Endodermal cell (in vitro differentiated cells): ENCODE measurements at regions not wholly inside any gene's neighbourhood (a gene's known extent, or its start where the extent isn't known, plus 50 kb on each side); places are given as distances from the start of the nearest gene placed in this dataset.

ENCODE experiments used
- DNase-seq: peaks from one replicate; pipeline ENCODE4 v3.0.0-alpha.2; 2017
- H3K27ac ChIP-seq: 2 replicates; pipeline ENCODE4 v1.5.1; 2013; ENCODE audit warnings: mild to moderate bottlenecking, low read depth, low read length, moderate library complexity
- H3K27me3 ChIP-seq: 2 replicates; pipeline ENCODE4 v1.6.1; 2013; ENCODE audit warnings: mild to moderate bottlenecking, low read length, moderate library complexity; ENCODE audit not compliant: insufficient read depth, control insufficient read depth, poor library complexity, severe bottlenecking
- H3K36me3 ChIP-seq: 2 replicates; pipeline ENCODE4 v1.7.0; 2013; ENCODE audit warnings: mild to moderate bottlenecking, low read length, moderate library complexity; ENCODE audit not compliant: control insufficient read depth, insufficient read depth
- H3K4me1 ChIP-seq: one replicate; pipeline ENCODE4 v1.7.0; 2013; ENCODE audit warnings: low read length; ENCODE audit not compliant: control insufficient read depth, insufficient read depth
- H3K4me3 ChIP-seq: 2 replicates; pipeline ENCODE4 v1.5.1; 2013; ENCODE audit warnings: mild to moderate bottlenecking, low read length, moderate library complexity
- H3K9ac ChIP-seq: 2 replicates; pipeline ENCODE4 v1.6.1; 2013; ENCODE audit warnings: mild to moderate bottlenecking, low read length, moderate library complexity; ENCODE audit not compliant: poor library complexity, severe bottlenecking; ENCODE audit errors: extremely low read depth
- H3K9me3 ChIP-seq: 2 replicates; pipeline ENCODE4 v1.6.1; 2013; ENCODE audit warnings: mild to moderate bottlenecking, low read length, moderate library complexity; ENCODE audit not compliant: control insufficient read depth
- H3K27ac Mint-ChIP-seq: 2 replicates; pipeline ENCODE4 v1.8.0; 2020; ENCODE audit warnings: mixed read lengths
- H3K27me3 Mint-ChIP-seq: 2 replicates; pipeline ENCODE4 v1.8.0; 2021; ENCODE audit warnings: mild to moderate bottlenecking, mixed read lengths; ENCODE audit not compliant: insufficient read depth
- H3K36me3 Mint-ChIP-seq: 2 replicates; pipeline ENCODE4 v1.8.0; 2020; ENCODE audit warnings: low read depth, mixed read lengths
- H3K4me1 Mint-ChIP-seq: 2 replicates; pipeline ENCODE4 v1.8.0; 2020; ENCODE audit warnings: mixed read lengths
- H3K4me3 Mint-ChIP-seq: 2 replicates; pipeline ENCODE4 v1.8.0; 2020; ENCODE audit warnings: mild to moderate bottlenecking, moderate library complexity, mixed read lengths
- H3K9me3 Mint-ChIP-seq: 2 replicates; pipeline ENCODE4 v1.8.0; 2020; ENCODE audit warnings: mild to moderate bottlenecking, mixed read lengths
- WGBS, 2 experiments: methylation state at CpG; one replicate each; pipeline versions ENCODE4 v1.1.5 to v1.1.7; 2013; ENCODE audit warnings: missing lambda C conversion rate in 2 of 2, mixed read lengths in 1 of 2; ENCODE audit not compliant: insufficient coverage in 1 of 2, insufficient read length in 1 of 2; 5-methylcytosine and 5-hydroxymethylcytosine counted together
- TF ChIP-seq, protein P1 (sequence below): fragments of 200-600 bp; sonication (generic); conservative IDR thresholded peaks from 2 replicates; pipeline ENCODE4 v1.5.0; 2021; ENCODE audit warnings: antibody characterized with exemption, mild to moderate bottlenecking

DNA sequence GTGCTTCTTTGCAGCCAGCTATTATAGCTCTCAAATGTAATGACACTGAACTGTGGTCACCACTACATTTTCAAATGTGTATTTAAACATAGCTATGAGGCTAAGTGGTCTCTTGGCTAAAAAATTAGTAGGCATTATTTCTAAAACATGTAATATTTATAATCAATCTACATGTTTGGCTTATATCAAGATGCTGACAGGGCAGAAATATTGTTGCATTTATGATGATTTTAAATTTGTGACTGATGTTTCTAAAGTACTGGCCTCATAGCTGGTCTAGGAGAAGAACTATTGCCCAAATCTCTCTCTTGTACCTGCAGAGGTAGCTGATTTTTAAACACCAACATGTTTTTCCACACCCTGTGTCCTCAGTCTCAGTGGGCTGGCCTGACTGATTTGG, 298.2 kb downstream of the PAX1 start:
- DNase-seq: no peak
- no peaks in the 10 kb centered on the region for H3K4me1 Mint-ChIP-seq
- peaks cover 2% of the 10 kb centered on the region for H3K36me3 Mint-ChIP-seq
- no peaks in the 10 kb centered on the region for H3K27me3 Mint-ChIP-seq
- Histone ChIP-seq H3K27me3 (no peaks in the 10 kb centered on the region), H3K27ac (no peak overlapping the region), H3K9ac (no peak overlapping the region), H3K4me3 (no peak overlapping the region), H3K4me1 (no peaks in the 10 kb centered on the region), H3K9me3 (peaks cover 4% of the 10 kb centered on the region), H3K36me3 (no peaks in the 10 kb centered on the region)
- H3K9me3 Mint-ChIP-seq: peaks cover 5% of the 10 kb centered on the region
- H3K27ac Mint-ChIP-seq: no peak overlapping the region
- H3K4me3 Mint-ChIP-seq: no peak overlapping the region
- TF ChIP-seq, protein P1, sequence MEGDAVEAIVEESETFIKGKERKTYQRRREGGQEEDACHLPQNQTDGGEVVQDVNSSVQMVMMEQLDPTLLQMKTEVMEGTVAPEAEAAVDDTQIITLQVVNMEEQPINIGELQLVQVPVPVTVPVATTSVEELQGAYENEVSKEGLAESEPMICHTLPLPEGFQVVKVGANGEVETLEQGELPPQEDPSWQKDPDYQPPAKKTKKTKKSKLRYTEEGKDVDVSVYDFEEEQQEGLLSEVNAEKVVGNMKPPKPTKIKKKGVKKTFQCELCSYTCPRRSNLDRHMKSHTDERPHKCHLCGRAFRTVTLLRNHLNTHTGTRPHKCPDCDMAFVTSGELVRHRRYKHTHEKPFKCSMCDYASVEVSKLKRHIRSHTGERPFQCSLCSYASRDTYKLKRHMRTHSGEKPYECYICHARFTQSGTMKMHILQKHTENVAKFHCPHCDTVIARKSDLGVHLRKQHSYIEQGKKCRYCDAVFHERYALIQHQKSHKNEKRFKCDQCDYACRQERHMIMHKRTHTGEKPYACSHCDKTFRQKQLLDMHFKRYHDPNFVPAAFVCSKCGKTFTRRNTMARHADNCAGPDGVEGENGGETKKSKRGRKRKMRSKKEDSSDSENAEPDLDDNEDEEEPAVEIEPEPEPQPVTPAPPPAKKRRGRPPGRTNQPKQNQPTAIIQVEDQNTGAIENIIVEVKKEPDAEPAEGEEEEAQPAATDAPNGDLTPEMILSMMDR: no peak

DNA sequence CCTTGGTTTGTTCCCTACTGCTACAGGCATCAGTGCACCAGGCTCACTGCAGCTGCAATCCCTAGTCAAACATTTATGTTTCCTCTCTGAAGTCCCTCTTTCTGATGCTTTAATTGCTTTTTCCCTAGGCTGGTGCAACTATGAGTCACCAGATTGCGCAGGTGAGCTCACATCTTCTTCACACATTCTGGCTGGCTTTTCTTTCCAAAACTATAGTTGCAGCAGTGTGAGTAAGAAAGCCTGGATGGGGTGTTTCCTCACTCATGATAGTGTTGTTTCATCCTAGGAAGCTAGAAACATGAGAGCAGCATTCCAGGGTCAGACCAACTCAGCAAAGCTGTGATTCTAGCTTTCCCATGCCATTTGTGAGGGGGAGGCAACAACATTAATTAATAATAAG, 296.4 kb downstream of the PAX1 start:
- Histone ChIP-seq H3K27ac (no peak overlapping the region), H3K4me1 (no peaks in the 10 kb centered on the region), H3K27me3 (no peaks in the 10 kb centered on the region), H3K9me3 (no peaks in the 10 kb centered on the region), H3K9ac (no peak overlapping the region), H3K36me3 (no peaks in the 10 kb centered on the region), H3K4me3 (no peak overlapping the region)
- Mint-ChIP-seq H3K27me3 (no peaks in the 10 kb centered on the region), H3K27ac (no peak overlapping the region), H3K4me1 (no peaks in the 10 kb centered on the region), H3K9me3 (no peaks in the 10 kb centered on the region), H3K36me3 (no peaks in the 10 kb centered on the region), H3K4me3 (no peak overlapping the region)
- 83% methylated on average over 1 of the region's 1 CpG; no CpG with 5 or more reads in 1 of the 2 experiments for WGBS, 2 experiments
- TF ChIP-seq, protein P1: no peak
- no peak for DNase-seq

GRCh38 chr20:21995461-21995860, 290.0 kb downstream of the PAX1 start:
- Mint-ChIP-seq H3K4me1 (peaks cover 3% of the 10 kb centered on the region), H3K4me3 (no peak overlapping the region), H3K9me3 (no peaks in the 10 kb centered on the region), H3K27ac (no peak overlapping the region), H3K36me3 (no peaks in the 10 kb centered on the region), H3K27me3 (no peaks in the 10 kb centered on the region)
- TF ChIP-seq, protein P1: no peak
- no peak overlapping the region for H3K4me3 ChIP-seq
- H3K27me3 ChIP-seq: no peaks in the 10 kb centered on the region
- DNase-seq: no peak
- no peaks in the 10 kb centered on the region for H3K4me1 ChIP-seq
- no peaks in the 10 kb centered on the region for H3K9me3 ChIP-seq
- no peaks in the 10 kb centered on the region for H3K36me3 ChIP-seq
- H3K27ac ChIP-seq: no peak overlapping the region
- 96 to 100% methylated on average over 2 of the region's 2 CpGs for WGBS, 2 experiments
- no peak overlapping the region for H3K9ac ChIP-seq
